IMR-90 (cell line): ENCODE measurements at regions not wholly inside any gene's neighbourhood (a gene's known extent, or its start where the extent isn't known, plus 50 kb on each side); places are given as distances from the start of the nearest gene placed in this dataset.

Experiments used
- ATAC-seq: fragments of 200-7000 bp; cut with Tn5 transposase; 2 replicates; pipeline ENCODE4 v1.9.1; 2020; ENCODE audit warnings: low read depth, mild to moderate bottlenecking, moderate library complexity
- BruUV-seq: library from RNA; stranded (reverse); fragments of 400-500 nt; replicated peaks from 2 replicates; lab custom pipeline; 2021; lab: Mats Ljungman, UMichigan
- CTCF ChIA-PET: fragments of 300-600 bp; formaldehyde crosslinking; extraction: SDS; loops from one replicate; lab custom pipeline; 2021; ENCODE audit warnings: antibody characterized with exemption; lab: Yijun Ruan, JAX
- POLR2A ChIA-PET: fragments of 300-600 bp; sonication (Branson Sonifier 250); formaldehyde crosslinking; loops from one replicate; lab custom pipeline; 2022; ENCODE audit warnings: antibody characterized with exemption; ENCODE audit not compliant: unreplicated experiment; lab: Charles Lee
- DNase-seq: peaks from one replicate; pipeline ENCODE4 v3.0.0; 2013
- H2AFZ ChIP-seq: replicated peaks from 2 replicates; pipeline ENCODE3; 2013; ENCODE audit warnings: low read length, mild to moderate bottlenecking; ENCODE audit not compliant: poor library complexity
- H2AK5ac ChIP-seq: 2 replicates; pipeline ENCODE4 v1.6.1; 2013; ENCODE audit warnings: low read depth, low read length, inconsistent platforms
- H2AK9ac ChIP-seq: replicated peaks from 2 replicates; pipeline ENCODE3; 2013; ENCODE audit warnings: mild to moderate bottlenecking, low read depth, low read length, moderate library complexity; ENCODE audit not compliant: poor library complexity
- H2BK120ac ChIP-seq: 2 replicates; pipeline ENCODE4 v1.6.1; 2013; ENCODE audit warnings: low read depth, low read length, inconsistent platforms
- H2BK15ac ChIP-seq: 3 replicates; pipeline ENCODE4 v1.6.1; 2013; ENCODE audit warnings: low read depth, low read length, inconsistent platforms
- H2BK20ac ChIP-seq: 2 replicates; pipeline ENCODE4 v1.6.1; 2013; ENCODE audit warnings: low read depth, mild to moderate bottlenecking, inconsistent platforms, low read length, moderate library complexity
- H2BK5ac ChIP-seq: 2 replicates; pipeline ENCODE4 v1.6.1; 2013; ENCODE audit warnings: mild to moderate bottlenecking, low read depth, low read length, inconsistent platforms; ENCODE audit not compliant: poor library complexity, severe bottlenecking
- H3K14ac ChIP-seq: replicated peaks from 2 replicates; pipeline ENCODE4 v1.6.1; 2013; ENCODE audit warnings: low read depth, low read length, inconsistent platforms
- H3K18ac ChIP-seq: 2 replicates; pipeline ENCODE4 v1.6.1; 2013; ENCODE audit warnings: low read depth, low read length, control low read depth
- H3K23ac ChIP-seq: 2 replicates; pipeline ENCODE4 v1.6.1; 2013; ENCODE audit warnings: low read depth, low read length, inconsistent platforms
- H3K27ac ChIP-seq: 2 replicates; pipeline ENCODE4 v1.5.1; 2013; ENCODE audit warnings: mild to moderate bottlenecking, control low read depth, low read length; ENCODE audit not compliant: insufficient read depth
- H3K27me3 ChIP-seq: 2 replicates; pipeline ENCODE4 v1.6.1; 2013; ENCODE audit warnings: low read length; ENCODE audit not compliant: control insufficient read depth, insufficient read depth
- H3K36me3 ChIP-seq: 2 replicates; pipeline ENCODE4 v1.6.1; 2013; ENCODE audit warnings: low read length, mixed read lengths; ENCODE audit not compliant: control insufficient read depth, insufficient read depth
- H3K4ac ChIP-seq: 2 replicates; pipeline ENCODE4 v1.6.1; 2013; ENCODE audit warnings: low read depth, low read length, inconsistent platforms
- H3K4me1 ChIP-seq: 2 replicates; pipeline ENCODE4 v1.6.1; 2013; ENCODE audit warnings: low read length, mixed read lengths; ENCODE audit not compliant: control insufficient read depth, insufficient read depth
- H3K4me2 ChIP-seq: 2 replicates; pipeline ENCODE4 v1.6.1; 2013; ENCODE audit warnings: low read depth, mild to moderate bottlenecking, control low read depth, low read length, moderate library complexity
- H3K4me3 ChIP-seq: 2 replicates; pipeline ENCODE4 v1.5.1; 2013; ENCODE audit warnings: low read depth, mild to moderate bottlenecking, control low read depth, low read length, moderate library complexity; ENCODE audit not compliant: insufficient read depth
- H3K56ac ChIP-seq: 2 replicates; pipeline ENCODE4 v1.6.1; 2013; ENCODE audit warnings: low read length, inconsistent platforms; ENCODE audit not compliant: insufficient read depth; ENCODE audit errors: extremely low read depth
- H3K79me1 ChIP-seq, 2 experiments: 2 replicates each; pipeline ENCODE4 v1.6.1; 2013; ENCODE audit warnings: low read length in 2 of 2, inconsistent platforms in 1 of 2, low read depth in 1 of 2
- H3K9ac ChIP-seq: 2 replicates; pipeline ENCODE4 v1.6.1; 2013; ENCODE audit warnings: low read depth, low read length, control low read depth
- H3K9me1 ChIP-seq: 2 replicates; pipeline ENCODE4 v1.6.1; 2013; ENCODE audit warnings: low read length, inconsistent platforms; ENCODE audit not compliant: insufficient read depth
- H3K9me3 ChIP-seq: 2 replicates; pipeline ENCODE4 v1.6.1; 2013; ENCODE audit warnings: low read length; ENCODE audit not compliant: control insufficient read depth, insufficient read depth
- H4K20me1 ChIP-seq: 2 replicates; pipeline ENCODE4 v1.6.1; 2013; ENCODE audit warnings: low read length, inconsistent platforms; ENCODE audit not compliant: insufficient read depth
- H4K5ac ChIP-seq: 2 replicates; pipeline ENCODE4 v1.6.1; 2013; ENCODE audit warnings: mild to moderate bottlenecking, low read depth, low read length, control low read depth
- H4K8ac ChIP-seq, 2 experiments: 2 replicates each; pipeline ENCODE4 v1.6.1; 2013; ENCODE audit warnings: low read depth in 2 of 2, low read length in 2 of 2, control low read depth in 1 of 2, inconsistent platforms in 1 of 2
- H4K91ac ChIP-seq: 2 replicates; pipeline ENCODE4 v1.6.1; 2013; ENCODE audit warnings: low read depth, low read length, inconsistent platforms; ENCODE audit not compliant: insufficient read depth
- BHLHE40 ChIP-seq: fragments of 150-350 bp; IDR thresholded peaks from 2 replicates; pipeline ENCODE4 v1.6.1; 2016; ENCODE audit warnings: mild to moderate bottlenecking, low read depth, low read length
- CEBPB ChIP-seq: IDR thresholded peaks from 2 replicates; pipeline ENCODE4 v1.6.1; 2012; ENCODE audit warnings: low read depth, low read length, improper control_type of control experiment
- CHD1 ChIP-seq: IDR thresholded peaks from 2 replicates; pipeline ENCODE4 v1.6.1; 2012; ENCODE audit warnings: low read depth, low read length, improper control_type of control experiment
- FOS ChIP-seq: fragments of 150-350 bp; IDR thresholded peaks from 2 replicates; pipeline ENCODE4 v1.6.1; 2016; ENCODE audit warnings: low read depth, low read length
- MAFK ChIP-seq: IDR thresholded peaks from 2 replicates; pipeline ENCODE4 v1.6.1; 2012; ENCODE audit warnings: low read depth, low read length, improper control_type of control experiment
- MAZ ChIP-seq: IDR thresholded peaks from 2 replicates; pipeline ENCODE4 v1.6.1; 2012; ENCODE audit warnings: low read depth, mild to moderate bottlenecking, low read length, improper control_type of control experiment, moderate library complexity, borderline replicate concordance
- MXI1 ChIP-seq: IDR thresholded peaks from 2 replicates; pipeline ENCODE4 v1.6.1; 2012; ENCODE audit warnings: low read depth, mild to moderate bottlenecking, low read length, moderate library complexity, borderline replicate concordance
- NFE2L2 ChIP-seq: fragments of 150-350 bp; IDR thresholded peaks from 2 replicates; pipeline ENCODE4 v1.6.1; 2016; ENCODE audit warnings: low read depth, mild to moderate bottlenecking, low read length
- POLR2A ChIP-seq: IDR thresholded peaks from 2 replicates; pipeline ENCODE4 v1.6.1; 2012; ENCODE audit warnings: mild to moderate bottlenecking, low read depth, low read length
- RAD21 ChIP-seq: IDR thresholded peaks from 2 replicates; pipeline ENCODE4 v1.6.1; 2012; ENCODE audit warnings: low read length, improper control_type of control experiment
- RCOR1 ChIP-seq: IDR thresholded peaks from 2 replicates; pipeline ENCODE4 v1.6.1; 2012; ENCODE audit warnings: mild to moderate bottlenecking, low read length, improper control_type of control experiment; ENCODE audit not compliant: insufficient replicate concordance
- RFX5 ChIP-seq: IDR thresholded peaks from 2 replicates; pipeline ENCODE4 v1.8.0; 2012; ENCODE audit warnings: low read depth, mild to moderate bottlenecking, low read length, moderate library complexity
- SMC3 ChIP-seq: fragments of 150-350 bp; IDR thresholded peaks from 2 replicates; pipeline ENCODE4 v1.6.1; 2016; ENCODE audit warnings: low read depth, mild to moderate bottlenecking, antibody characterized with exemption, low read length, moderate library complexity
- WGBS, 2 experiments: methylation state at CpG; one replicate each; pipeline versions ENCODE4 v1.1.5 to v1.1.7; 2013; ENCODE audit warnings: missing lambda C conversion rate in 2 of 2; ENCODE audit not compliant: insufficient read length in 1 of 2; ENCODE audit errors: extremely low coverage in 2 of 2; 5-methylcytosine and 5-hydroxymethylcytosine counted together
- dilution Hi-C: fragments of 300-500 bp; cut with HindIII; formaldehyde crosslinking; loops from one replicate; pipeline ENCODE4 v1.14.3; 2018; ENCODE audit warnings: low sequenced_read_pairs; ENCODE audit not compliant: unreplicated experiment
- in situ Hi-C: fragments of 300-500 bp; cut with MboI; formaldehyde crosslinking; loops from 3 replicates; pipeline ENCODE4 v1.14.3; 2019; ENCODE audit warnings: low sequenced_read_pairs, inconsistent platforms, mixed read lengths
- intact Hi-C: fragments of 100-400 bp; cut with micrococcal nuclease; formaldehyde crosslinking; loops from 2 replicates; pipeline ENCODE4 v1.10.0; 2022
- TF ChIP-seq, protein P1 (sequence below): conservative IDR thresholded peaks from 2 replicates; pipeline ENCODE4 v1.5.1; 2012; ENCODE audit warnings: mild to moderate bottlenecking, low read depth, low read length, improper control_type of control experiment
- TF ChIP-seq, protein P2 (sequence below): fragments of 150-350 bp; IDR thresholded peaks from 2 replicates; pipeline ENCODE4 v1.6.1; 2016; ENCODE audit warnings: low read depth, mild to moderate bottlenecking, low read length, moderate library complexity, borderline replicate concordance
- TF ChIP-seq, protein P3 (sequence below): fragments of 150-350 bp; IDR thresholded peaks from 2 replicates; pipeline ENCODE4 v1.6.1; 2017; ENCODE audit warnings: mild to moderate bottlenecking, antibody characterized with exemption, low read length, low read depth

- WGBS, 2 experiments: 80% methylated on average over 2 of the region's 8 CpGs; no CpG with 5 or more reads in 1 of the 2 experiments
- Histone ChIP-seq H3K79me1 (no peaks in the 10 kb centered on the region), H2BK15ac (no peak overlapping the region), H3K4ac (no peak overlapping the region), H3K4me3 (no peak overlapping the region), H2BK20ac (no peak overlapping the region; the same call in 1 of the 2 replicates), H3K27ac (no peak overlapping the region), H3K4me2 (no peak overlapping the region), H3K36me3 (no peaks in the 10 kb centered on the region), H3K56ac (no peak overlapping the region), H4K5ac (no peak overlapping the region), H3K23ac (no peak overlapping the region), H3K9me1 (no peaks in the 10 kb centered on the region), H3K9ac (no peak overlapping the region), H3K9me3 (no peaks in the 10 kb centered on the region), H2BK5ac (no peak overlapping the region), H2AK9ac (no peak overlapping the region), H2BK120ac (no peak overlapping the region), H2AK5ac (no peak overlapping the region), H3K27me3 (no peaks in the 10 kb centered on the region), H4K20me1 (no peaks in the 10 kb centered on the region), H4K91ac (no peak overlapping the region), H3K18ac (no peak overlapping the region), H3K14ac (no peak overlapping the region), H2AFZ (no peak overlapping the region), H4K8ac (no peak overlapping the region), H3K4me1 (no peaks in the 10 kb centered on the region)
- in situ Hi-C loops (no loop called here), dilution Hi-C loops (no loop called here), intact Hi-C loops (no loop called here)
- ATAC-seq (no peak), DNase-seq (no peak)
- POLR2A ChIA-PET: no interaction called here
- TF ChIP-seq RAD21 (no peak), MXI1 (no peak), SMC3 (no peak), RFX5 (no peak), RCOR1 (no peak), MAFK (no peak), FOS (no peak), NFE2L2 (no peak), CEBPB (no peak), CHD1 (no peak), POLR2A (no peak), BHLHE40 (no peak), MAZ (no peak)
- TF ChIP-seq, protein P1, sequence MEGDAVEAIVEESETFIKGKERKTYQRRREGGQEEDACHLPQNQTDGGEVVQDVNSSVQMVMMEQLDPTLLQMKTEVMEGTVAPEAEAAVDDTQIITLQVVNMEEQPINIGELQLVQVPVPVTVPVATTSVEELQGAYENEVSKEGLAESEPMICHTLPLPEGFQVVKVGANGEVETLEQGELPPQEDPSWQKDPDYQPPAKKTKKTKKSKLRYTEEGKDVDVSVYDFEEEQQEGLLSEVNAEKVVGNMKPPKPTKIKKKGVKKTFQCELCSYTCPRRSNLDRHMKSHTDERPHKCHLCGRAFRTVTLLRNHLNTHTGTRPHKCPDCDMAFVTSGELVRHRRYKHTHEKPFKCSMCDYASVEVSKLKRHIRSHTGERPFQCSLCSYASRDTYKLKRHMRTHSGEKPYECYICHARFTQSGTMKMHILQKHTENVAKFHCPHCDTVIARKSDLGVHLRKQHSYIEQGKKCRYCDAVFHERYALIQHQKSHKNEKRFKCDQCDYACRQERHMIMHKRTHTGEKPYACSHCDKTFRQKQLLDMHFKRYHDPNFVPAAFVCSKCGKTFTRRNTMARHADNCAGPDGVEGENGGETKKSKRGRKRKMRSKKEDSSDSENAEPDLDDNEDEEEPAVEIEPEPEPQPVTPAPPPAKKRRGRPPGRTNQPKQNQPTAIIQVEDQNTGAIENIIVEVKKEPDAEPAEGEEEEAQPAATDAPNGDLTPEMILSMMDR: no peak
- TF ChIP-seq, protein P2, sequence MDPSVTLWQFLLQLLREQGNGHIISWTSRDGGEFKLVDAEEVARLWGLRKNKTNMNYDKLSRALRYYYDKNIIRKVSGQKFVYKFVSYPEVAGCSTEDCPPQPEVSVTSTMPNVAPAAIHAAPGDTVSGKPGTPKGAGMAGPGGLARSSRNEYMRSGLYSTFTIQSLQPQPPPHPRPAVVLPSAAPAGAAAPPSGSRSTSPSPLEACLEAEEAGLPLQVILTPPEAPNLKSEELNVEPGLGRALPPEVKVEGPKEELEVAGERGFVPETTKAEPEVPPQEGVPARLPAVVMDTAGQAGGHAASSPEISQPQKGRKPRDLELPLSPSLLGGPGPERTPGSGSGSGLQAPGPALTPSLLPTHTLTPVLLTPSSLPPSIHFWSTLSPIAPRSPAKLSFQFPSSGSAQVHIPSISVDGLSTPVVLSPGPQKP: no peak
- TF ChIP-seq, protein P3, sequence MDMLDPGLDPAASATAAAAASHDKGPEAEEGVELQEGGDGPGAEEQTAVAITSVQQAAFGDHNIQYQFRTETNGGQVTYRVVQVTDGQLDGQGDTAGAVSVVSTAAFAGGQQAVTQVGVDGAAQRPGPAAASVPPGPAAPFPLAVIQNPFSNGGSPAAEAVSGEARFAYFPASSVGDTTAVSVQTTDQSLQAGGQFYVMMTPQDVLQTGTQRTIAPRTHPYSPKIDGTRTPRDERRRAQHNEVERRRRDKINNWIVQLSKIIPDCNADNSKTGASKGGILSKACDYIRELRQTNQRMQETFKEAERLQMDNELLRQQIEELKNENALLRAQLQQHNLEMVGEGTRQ: no peak
- BruUV-seq: no TSS peak
- CTCF ChIA-PET: interaction anchor here (1.8 kb wide), 1 partner anchor 10 kb away, joined by 6 read pairs; no protein-coding TSS in a partner anchor
These were observed 181.7 kb upstream of the FAR2 start for GRCh38 chr12:28967426-28967825.
